Endothelial cell of umbilical vein (primary cell): ENCODE measurements at regions not wholly inside any gene's neighbourhood (a gene's known extent, or its start where the extent isn't known, plus 50 kb on each side); places are given as distances from the start of the nearest gene placed in this dataset.

ENCODE experiments used
- BruUV-seq: library from RNA; stranded (reverse); fragments of 400-500 nt; replicated peaks from 2 replicates; lab custom pipeline; 2021; lab: Mats Ljungman, UMichigan
- CTCF ChIA-PET: fragments of 300-600, 350-600 bp; sonication (Branson Sonifier 250); formaldehyde crosslinking; loops from one replicate; lab custom pipeline; 2021; ENCODE audit warnings: antibody characterized with exemption, inconsistent platforms; lab: Charles Lee
- POLR2A ChIA-PET: fragments of 300-600, 350-600 bp; sonication (Branson Sonifier 250); formaldehyde crosslinking; loops from one replicate; lab custom pipeline; 2021; ENCODE audit warnings: antibody characterized with exemption, inconsistent platforms; lab: Charles Lee
- DNase-seq: peaks from one replicate; pipeline ENCODE4 v3.0.0-alpha.2; 2011; ENCODE audit warnings: low read depth, low spot score
- FAIRE-seq: peaks from 2 replicates; lab custom pipeline; 2011; peaks lifted over from hg19 to GRCh38; lab: Jason Lieb, UNC
- H2AFZ ChIP-seq: 2 replicates; pipeline ENCODE4 v1.6.0; 2012; ENCODE audit warnings: low read depth, low read length, control low read depth, inconsistent platforms
- H3K27ac ChIP-seq: 2 replicates; pipeline ENCODE4 v1.5.1; 2011; ENCODE audit warnings: low read depth, mild to moderate bottlenecking, control low read depth, low read length, moderate library complexity; ENCODE audit not compliant: insufficient read depth
- H3K27me3 ChIP-seq, 2 experiments: 2 replicates each; pipeline versions ENCODE4 v1.6.0 to v1.6.1; 2011; ENCODE audit warnings: low read length in 2 of 2, mixed read lengths in 1 of 2; ENCODE audit not compliant: control insufficient read depth in 2 of 2, insufficient read depth in 2 of 2
- H3K36me3 ChIP-seq, 2 experiments: 2 replicates in 1 of 2; 3 replicates in 1 of 2; pipeline ENCODE4 v1.5.1; 2011; ENCODE audit warnings: low read length in 2 of 2, mild to moderate bottlenecking in 1 of 2, moderate library complexity in 1 of 2; ENCODE audit not compliant: control insufficient read depth in 2 of 2, insufficient read depth in 2 of 2; ENCODE audit errors: extremely low read depth in 1 of 2
- H3K4me1 ChIP-seq: 3 replicates; pipeline ENCODE4 v1.5.1; 2011; ENCODE audit warnings: mild to moderate bottlenecking, low read length; ENCODE audit not compliant: control insufficient read depth, insufficient read depth; ENCODE audit errors: extremely low read depth
- H3K4me2 ChIP-seq: 2 replicates; pipeline ENCODE4 v1.6.1; 2011; ENCODE audit warnings: low read length, control low read depth, mixed read lengths; ENCODE audit not compliant: insufficient read depth
- H3K4me3 ChIP-seq, 3 experiments: fragments of 200-600 bp in 1 of 3; sonication (generic), shearing (Covaris generic) in 1 of 3; replicated peaks in 1 of 3; 2 replicates each; pipeline ENCODE4 v1.5.1; 2011 to 2016; ENCODE audit warnings: control low read depth in 3 of 3, low read length in 3 of 3, mild to moderate bottlenecking in 2 of 3, inconsistent platforms in 1 of 3, low read depth in 1 of 3, moderate library complexity in 1 of 3; ENCODE audit not compliant: insufficient read depth in 1 of 3
- H3K79me2 ChIP-seq: 2 replicates; pipeline ENCODE4 v1.6.0; 2012; ENCODE audit warnings: low read length, inconsistent platforms; ENCODE audit not compliant: control insufficient read depth, insufficient read depth
- H3K9ac ChIP-seq: replicated peaks from 2 replicates; pipeline ENCODE3; 2011; ENCODE audit warnings: low read length, control low read depth; ENCODE audit not compliant: insufficient read depth; ENCODE audit errors: extremely low read depth
- H3K9me1 ChIP-seq: replicated peaks from 3 replicates; pipeline ENCODE4 v1.6.0; 2011; ENCODE audit warnings: mild to moderate bottlenecking, low read length; ENCODE audit not compliant: control insufficient read depth, insufficient read depth; ENCODE audit errors: extremely low read depth
- H3K9me3 ChIP-seq: replicated peaks from 2 replicates; pipeline ENCODE4 v1.5.1; 2012; ENCODE audit warnings: low read length, inconsistent platforms; ENCODE audit not compliant: control insufficient read depth, insufficient read depth
- H4K20me1 ChIP-seq: replicated peaks from 2 replicates; pipeline ENCODE3; 2011; ENCODE audit warnings: mild to moderate bottlenecking, low read length; ENCODE audit not compliant: control insufficient read depth, insufficient read depth; ENCODE audit errors: extremely low read depth
- EZH2 ChIP-seq: IDR thresholded peaks from 2 replicates; pipeline ENCODE4 v1.6.1; 2012; ENCODE audit warnings: borderline replicate concordance, low read depth, mild to moderate bottlenecking, moderate library complexity, low read length, inconsistent platforms; ENCODE audit not compliant: severe bottlenecking
- FOS ChIP-seq: IDR thresholded peaks from 2 replicates; pipeline ENCODE4 v1.6.1; 2011; ENCODE audit warnings: mild to moderate bottlenecking, low read length, moderate library complexity, borderline replicate concordance; ENCODE audit not compliant: insufficient read depth
- GATA2 ChIP-seq: IDR thresholded peaks from 2 replicates; pipeline ENCODE4 v1.7.0; 2011; ENCODE audit warnings: low read depth, mild to moderate bottlenecking, moderate library complexity, mixed read lengths, low read length; ENCODE audit not compliant: insufficient read length, insufficient read depth
- JUN ChIP-seq: IDR thresholded peaks from 2 replicates; pipeline ENCODE4 v1.6.1; 2011; ENCODE audit warnings: borderline replicate concordance, low read depth; ENCODE audit not compliant: insufficient read length, insufficient read depth
- MYC ChIP-seq: IDR thresholded peaks from one replicate; pipeline ENCODE4 v1.6.1; 2011; ENCODE audit warnings: mild to moderate bottlenecking, low read depth, low read length
- POLR2A ChIP-seq: IDR thresholded peaks from 2 replicates; pipeline ENCODE4 v1.6.1; 2012; ENCODE audit warnings: low read depth, mild to moderate bottlenecking, control low read depth, low read length
- POLR2AphosphoS5 ChIP-seq: IDR thresholded peaks from 2 replicates; pipeline ENCODE4 v1.6.1; 2012; ENCODE audit warnings: low read depth, mild to moderate bottlenecking, control low read depth, low read length, moderate library complexity; ENCODE audit not compliant: insufficient read depth
- dilution Hi-C: fragments of 300-500 bp; cut with MboI; formaldehyde crosslinking; loops from one replicate; pipeline ENCODE4 v1.15.0; 2019; ENCODE audit warnings: low sequenced_read_pairs; ENCODE audit not compliant: extremely low pct_ligation_motif_present
- intact Hi-C: fragments of 100-400 bp; cut with micrococcal nuclease; formaldehyde crosslinking; loops from one replicate; pipeline ENCODE4 v1.10.0; 2022
- TF ChIP-seq, protein P1 (sequence below), 2 donors: IDR thresholded peaks; 1 replicate in 1 of 2; 2 replicates in 1 of 2; pipeline ENCODE4 v1.5.1; 2011; ENCODE audit warnings: low read length in 2 of 2, mild to moderate bottlenecking in 2 of 2, moderate library complexity in 2 of 2, control low read depth in 1 of 2, inconsistent platforms in 1 of 2, low read depth in 1 of 2; ENCODE audit not compliant: insufficient read depth in 1 of 2; ENCODE audit errors: extremely low read depth in 1 of 2
- TF ChIP-seq, protein P2 (sequence below): IDR thresholded peaks from 2 replicates; pipeline ENCODE4 v1.6.1; 2011; ENCODE audit not compliant: insufficient read depth, insufficient read length

DNA sequence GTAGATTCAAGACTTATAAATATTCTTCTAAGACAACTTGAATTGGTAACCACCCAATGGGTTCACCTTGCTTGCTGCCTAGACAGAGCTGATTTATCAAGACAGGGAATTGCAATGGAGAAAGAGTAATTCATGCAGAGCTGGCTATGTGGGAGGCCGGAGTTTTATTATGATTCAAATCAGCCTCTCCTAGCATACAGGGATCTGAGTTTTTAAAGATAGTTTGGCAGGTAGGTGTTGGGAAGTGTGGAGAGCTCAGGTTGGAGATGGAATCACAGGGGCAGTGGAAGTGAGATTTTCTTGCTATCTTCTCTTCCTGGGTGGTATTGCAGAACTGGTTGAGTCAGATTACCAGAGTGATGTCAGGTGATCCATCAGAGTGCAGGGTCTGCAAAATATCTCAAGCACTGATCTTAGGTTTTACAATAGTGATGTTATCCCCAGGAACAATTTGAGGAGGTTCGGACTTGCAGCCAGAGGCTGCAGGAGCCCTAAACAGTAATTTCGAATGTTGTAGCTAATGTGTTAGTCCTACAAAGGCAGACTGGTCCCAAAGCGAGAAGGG, 1448.6 kb upstream of the RAG2 start:
- dilution Hi-C loops: no loop called here
- no peaks in the 10 kb centered on the region for H3K4me1 ChIP-seq
- TF ChIP-seq, protein P1, sequence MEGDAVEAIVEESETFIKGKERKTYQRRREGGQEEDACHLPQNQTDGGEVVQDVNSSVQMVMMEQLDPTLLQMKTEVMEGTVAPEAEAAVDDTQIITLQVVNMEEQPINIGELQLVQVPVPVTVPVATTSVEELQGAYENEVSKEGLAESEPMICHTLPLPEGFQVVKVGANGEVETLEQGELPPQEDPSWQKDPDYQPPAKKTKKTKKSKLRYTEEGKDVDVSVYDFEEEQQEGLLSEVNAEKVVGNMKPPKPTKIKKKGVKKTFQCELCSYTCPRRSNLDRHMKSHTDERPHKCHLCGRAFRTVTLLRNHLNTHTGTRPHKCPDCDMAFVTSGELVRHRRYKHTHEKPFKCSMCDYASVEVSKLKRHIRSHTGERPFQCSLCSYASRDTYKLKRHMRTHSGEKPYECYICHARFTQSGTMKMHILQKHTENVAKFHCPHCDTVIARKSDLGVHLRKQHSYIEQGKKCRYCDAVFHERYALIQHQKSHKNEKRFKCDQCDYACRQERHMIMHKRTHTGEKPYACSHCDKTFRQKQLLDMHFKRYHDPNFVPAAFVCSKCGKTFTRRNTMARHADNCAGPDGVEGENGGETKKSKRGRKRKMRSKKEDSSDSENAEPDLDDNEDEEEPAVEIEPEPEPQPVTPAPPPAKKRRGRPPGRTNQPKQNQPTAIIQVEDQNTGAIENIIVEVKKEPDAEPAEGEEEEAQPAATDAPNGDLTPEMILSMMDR (IDR thresholded peaks at IDR 0.05; ENCODE audit: extremely low read depth in 1 of 2, insufficient read depth in 1 of 2, low read depth in 1 of 2, low read length in 2 of 2): no peak
- TF ChIP-seq FOS (no peak), POLR2AphosphoS5 (no peak), GATA2 (no peak), JUN (no peak), POLR2A (no peak), MYC (no peak), EZH2 (no peak)
- TF ChIP-seq, protein P2, sequence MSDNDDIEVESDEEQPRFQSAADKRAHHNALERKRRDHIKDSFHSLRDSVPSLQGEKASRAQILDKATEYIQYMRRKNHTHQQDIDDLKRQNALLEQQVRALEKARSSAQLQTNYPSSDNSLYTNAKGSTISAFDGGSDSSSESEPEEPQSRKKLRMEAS: no peak
- BruUV-seq: no TSS peak
- no peak overlapping the region for H3K4me2 ChIP-seq
- H3K4me3 ChIP-seq: no peak overlapping the region
- FAIRE-seq (no peak), DNase-seq (no peak)
- no peaks in the 10 kb centered on the region for H3K9me3 ChIP-seq
- H3K9me1 ChIP-seq: no peaks in the 10 kb centered on the region
- H2AFZ ChIP-seq: no peak overlapping the region
- ChIA-PET POLR2A (no interaction called here), CTCF (interaction anchor here (0.8 kb wide), 1 partner anchor 16 kb away, joined by 3 read pairs; no protein-coding TSS in a partner anchor)
- no peak overlapping the region for H3K27ac ChIP-seq
- no peaks in the 10 kb centered on the region for H3K27me3 ChIP-seq
- intact Hi-C loops: no loop called here
- H3K36me3 ChIP-seq: no peaks in the 10 kb centered on the region
- no peaks in the 10 kb centered on the region for H4K20me1 ChIP-seq
- no peaks in the 10 kb centered on the region for H3K79me2 ChIP-seq
- no peak overlapping the region for H3K9ac ChIP-seq
